ENCODE measurements at regions not wholly inside any gene's neighbourhood (a gene's known extent, or its start where the extent isn't known, plus 50 kb on each side); places are given as distances from the start of the nearest gene placed in this dataset.

DNA sequence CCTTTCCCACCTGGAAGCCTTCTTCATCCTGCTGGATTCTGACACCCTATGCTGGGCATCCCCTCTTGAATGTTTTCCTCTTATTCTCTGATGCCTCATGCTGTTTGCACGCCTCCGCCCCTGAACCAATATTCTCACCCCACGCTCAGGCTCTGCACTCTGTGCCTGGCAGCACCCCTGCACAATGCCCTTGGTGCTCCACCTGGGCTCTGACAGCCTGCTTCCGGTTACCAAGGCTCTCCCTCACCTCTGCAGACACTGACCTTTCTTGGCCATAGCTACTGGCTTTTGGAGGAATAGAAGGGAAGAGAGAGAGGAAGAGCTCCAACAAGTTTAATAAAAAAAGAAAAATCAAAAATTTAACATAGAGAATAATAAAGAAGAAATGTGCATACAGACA, 108.7 kb upstream of the SHB start:
- TF ChIP-seq, protein P1, sequence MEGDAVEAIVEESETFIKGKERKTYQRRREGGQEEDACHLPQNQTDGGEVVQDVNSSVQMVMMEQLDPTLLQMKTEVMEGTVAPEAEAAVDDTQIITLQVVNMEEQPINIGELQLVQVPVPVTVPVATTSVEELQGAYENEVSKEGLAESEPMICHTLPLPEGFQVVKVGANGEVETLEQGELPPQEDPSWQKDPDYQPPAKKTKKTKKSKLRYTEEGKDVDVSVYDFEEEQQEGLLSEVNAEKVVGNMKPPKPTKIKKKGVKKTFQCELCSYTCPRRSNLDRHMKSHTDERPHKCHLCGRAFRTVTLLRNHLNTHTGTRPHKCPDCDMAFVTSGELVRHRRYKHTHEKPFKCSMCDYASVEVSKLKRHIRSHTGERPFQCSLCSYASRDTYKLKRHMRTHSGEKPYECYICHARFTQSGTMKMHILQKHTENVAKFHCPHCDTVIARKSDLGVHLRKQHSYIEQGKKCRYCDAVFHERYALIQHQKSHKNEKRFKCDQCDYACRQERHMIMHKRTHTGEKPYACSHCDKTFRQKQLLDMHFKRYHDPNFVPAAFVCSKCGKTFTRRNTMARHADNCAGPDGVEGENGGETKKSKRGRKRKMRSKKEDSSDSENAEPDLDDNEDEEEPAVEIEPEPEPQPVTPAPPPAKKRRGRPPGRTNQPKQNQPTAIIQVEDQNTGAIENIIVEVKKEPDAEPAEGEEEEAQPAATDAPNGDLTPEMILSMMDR (conservative IDR thresholded peaks at IDR 0.05; ENCODE audit: low read depth, low read length): no peak
- TF ChIP-seq EZH2 (IDR thresholded peaks at IDR 0.05; ENCODE audit: low read length, unreplicated experiment) (no peak), EZH2phosphoT487 (IDR thresholded peaks at IDR 0.05; ENCODE audit: borderline replicate concordance, low read length) (no peak)

All from PC-3 (cell line).